Renal pelvis (tissue), 1 donor: ENCODE measurements at regions not wholly inside any gene's neighbourhood (a gene's known extent, or its start where the extent isn't known, plus 50 kb on each side); places are given as distances from the start of the nearest gene placed in this dataset.
"Not testable (repeated sequence)": the region's sequence is repeated elsewhere in the genome, so short reads cannot be mapped to it uniquely, and the experiment has no call there.

Experiments used
- DNase-seq: peaks from one replicate; pipeline ENCODE4 v3.0.0-alpha.2; 2013

DNA sequence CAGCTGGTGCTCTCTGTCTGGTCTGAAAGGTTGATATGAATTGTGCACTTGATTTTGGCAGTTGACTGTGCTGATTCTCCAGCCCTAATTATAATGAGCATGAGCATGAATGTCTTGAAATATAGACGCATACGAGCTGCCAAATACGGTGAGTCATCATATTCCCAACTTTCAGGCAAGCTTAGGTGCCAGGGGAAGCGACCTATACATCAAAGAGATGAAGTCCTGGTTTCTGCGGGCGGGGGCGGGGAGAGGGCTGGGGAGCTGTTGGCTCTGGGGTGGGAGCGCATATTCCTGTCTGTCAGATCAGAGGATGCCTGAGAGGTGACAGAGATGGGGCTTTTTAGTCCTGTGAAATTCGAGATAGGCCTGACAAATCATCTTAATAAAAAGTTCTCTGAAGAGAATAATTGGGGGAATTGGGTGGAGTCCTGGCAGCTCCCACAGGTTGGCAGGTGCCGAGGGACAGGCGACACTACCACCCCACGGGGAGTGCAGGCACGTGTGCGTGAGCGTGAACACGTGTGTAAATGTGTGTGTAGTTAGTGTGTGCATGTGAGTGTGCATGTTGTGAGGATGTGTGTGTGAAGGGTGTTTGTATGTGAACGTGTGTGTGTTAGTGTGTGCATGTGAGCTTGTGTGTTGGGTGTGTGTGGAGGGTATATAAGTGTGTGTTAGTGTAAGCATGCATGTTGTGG, 865.3 kb downstream of the TBC1D22A start:
- DNase-seq: no peak

DNA sequence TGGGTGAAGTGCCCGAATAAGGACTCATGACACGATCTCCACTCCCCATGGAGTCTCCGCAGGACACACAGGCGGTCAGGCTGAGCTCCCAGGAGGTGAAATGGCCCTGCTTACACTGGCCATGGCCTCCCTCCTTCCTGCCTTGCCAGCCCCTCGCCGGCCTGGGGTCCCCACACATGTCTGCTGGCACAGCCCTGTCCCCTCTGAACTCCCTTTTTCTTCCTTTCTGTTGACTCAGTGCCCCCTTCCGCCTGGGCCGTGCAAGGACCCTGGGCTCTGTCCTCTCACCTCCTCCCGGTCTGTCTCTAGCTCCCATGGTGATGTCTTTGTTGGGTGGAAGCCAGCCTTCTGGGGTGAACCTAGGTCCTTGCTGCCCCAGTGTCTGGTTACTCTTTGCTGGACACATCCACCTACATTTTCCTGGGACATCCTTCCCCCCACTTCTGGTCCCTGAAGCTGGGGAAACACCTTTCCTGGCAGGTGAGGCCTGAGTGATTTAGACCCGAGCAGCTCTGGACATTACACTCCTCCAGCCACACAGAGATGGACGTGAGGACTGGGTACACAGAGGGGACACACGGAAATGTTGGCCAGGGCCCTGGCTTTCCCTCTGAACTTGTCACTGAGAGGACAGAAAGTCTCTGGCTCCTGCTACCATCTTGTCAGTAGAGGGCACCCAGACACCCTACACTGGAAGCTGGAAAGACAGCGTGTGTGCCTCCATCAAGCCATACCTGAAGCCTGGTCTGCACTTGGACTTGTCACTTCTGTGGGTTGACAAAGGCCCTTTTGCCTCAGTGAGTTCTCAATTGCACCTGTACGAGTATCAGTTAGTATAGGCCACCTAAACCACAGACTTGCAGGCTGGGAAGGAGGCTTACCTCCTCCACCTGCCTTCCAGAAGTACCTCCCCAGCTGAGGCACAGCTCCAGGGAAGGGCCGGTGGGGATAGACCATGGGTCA, 864.3 kb downstream of the TBC1D22A start:
- no peak for DNase-seq

DNA sequence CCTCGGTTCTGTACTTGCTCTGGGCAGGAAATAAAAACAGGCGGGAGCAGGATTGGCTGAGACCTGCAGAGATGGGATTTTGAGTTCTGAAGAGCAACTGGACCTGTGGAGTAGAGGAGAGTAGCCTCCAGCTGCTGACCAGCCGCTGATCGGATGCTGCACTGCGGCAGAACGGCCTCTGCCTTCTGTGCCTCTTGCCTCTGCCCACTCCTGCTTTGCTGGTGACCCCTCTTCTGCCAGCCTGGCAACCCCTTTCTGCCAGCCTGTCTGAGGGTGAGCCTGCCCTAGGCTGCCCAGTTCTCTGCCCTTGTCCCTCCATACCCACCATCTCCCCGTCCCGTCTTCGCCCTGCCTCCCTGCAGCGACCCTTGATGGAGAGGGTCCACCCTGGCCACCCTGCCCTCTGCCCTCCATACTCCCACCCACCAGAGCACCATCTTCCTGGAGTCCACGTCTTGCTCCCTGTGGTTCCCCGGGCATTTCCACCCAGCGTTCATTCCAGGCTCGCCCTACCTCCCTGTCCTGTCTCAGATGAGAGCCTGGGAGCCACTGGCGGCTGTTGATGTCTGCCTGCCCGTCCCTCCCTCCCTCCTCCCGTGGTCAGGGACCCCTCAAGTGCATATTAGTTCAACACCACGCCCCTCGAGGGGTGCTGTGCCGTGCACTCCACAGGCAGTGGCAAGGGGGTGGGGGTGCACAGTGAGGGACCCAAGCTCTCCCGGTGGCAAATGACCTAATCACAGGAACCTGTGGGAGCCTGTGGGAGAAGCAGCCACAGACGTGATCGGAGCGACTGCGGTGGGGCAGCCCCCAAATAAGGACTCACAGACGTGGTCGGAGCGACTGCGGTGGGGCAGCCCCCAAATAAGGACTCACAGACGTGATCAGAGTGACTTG, 863.3 kb downstream of the TBC1D22A start:
- DNase-seq: no peak

DNA sequence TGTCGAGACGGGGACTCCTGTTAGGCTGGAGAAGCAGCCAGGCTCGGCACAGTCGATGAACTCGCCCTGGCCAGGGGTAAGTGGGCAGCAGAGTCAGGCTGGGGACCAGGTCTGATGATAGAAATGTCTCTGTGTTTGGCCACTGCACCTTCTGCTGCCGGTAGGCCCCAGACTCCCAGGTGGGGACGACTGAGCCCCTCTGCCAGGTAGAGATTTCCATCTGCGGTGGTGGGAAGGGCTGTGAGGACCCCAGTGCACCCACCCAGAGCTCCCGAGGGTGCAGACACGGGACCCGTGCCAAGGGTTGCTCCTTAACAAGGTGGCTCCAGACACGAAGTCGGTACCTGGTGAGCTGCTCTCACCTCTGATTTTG, 862.5 kb downstream of the TBC1D22A start:
- DNase-seq: no peak

DNA sequence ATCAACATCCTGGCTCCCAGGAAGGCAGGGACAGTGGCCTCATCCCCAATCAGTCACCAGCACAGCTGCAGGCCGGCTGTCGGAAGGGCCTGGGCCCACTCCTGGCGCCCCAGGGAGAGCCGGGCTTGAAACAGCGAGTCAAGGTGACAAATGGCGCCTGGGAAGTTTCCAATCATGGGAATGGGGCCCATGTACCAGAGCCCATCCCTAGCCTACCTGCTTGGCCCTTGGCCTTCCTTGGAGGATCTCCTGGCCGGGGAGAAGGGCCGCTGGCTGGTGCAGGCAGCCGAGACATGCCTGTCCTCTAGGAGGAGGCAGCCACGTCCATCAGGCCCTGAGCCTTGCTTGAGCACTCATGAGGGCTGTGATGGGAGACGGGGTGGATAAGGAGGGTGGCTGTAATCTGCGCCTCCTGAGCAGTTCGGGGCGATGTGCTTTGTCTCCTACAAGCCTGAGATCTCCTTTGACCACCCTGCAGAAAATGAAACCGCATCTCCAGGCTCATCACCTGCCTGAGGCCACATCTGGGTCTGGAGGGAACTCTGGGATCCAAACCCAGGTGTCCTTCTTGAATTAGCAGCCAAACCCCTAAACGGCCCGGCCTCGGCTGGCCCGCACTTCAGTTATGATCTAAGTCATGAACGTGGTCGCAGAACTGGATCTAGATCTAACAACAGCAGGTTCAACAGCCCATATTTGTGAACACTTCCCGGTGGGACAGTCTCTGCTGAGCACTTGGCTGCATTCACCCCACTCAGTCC, 862.0 kb downstream of the TBC1D22A start:
- no peak for DNase-seq

DNA sequence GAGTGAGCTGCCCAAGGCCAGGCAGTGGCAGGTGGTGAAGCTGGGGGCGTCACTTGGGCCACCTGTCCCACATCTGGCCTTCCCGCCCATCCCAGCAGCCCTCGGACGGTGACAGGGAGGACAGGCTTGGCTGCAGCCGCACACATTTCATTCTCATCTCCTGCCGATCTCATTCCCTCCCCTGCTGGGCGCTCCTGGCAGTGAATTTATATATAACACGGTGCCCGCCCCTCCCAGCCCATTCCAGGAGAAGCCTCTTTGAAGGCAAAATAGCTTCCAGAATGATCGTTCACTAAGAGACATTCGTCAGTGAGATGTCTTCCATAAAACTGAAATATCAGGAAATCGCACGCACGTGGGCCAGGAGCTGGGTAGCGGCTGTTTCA, 861.3 kb downstream of the TBC1D22A start:
- no peak for DNase-seq

DNA sequence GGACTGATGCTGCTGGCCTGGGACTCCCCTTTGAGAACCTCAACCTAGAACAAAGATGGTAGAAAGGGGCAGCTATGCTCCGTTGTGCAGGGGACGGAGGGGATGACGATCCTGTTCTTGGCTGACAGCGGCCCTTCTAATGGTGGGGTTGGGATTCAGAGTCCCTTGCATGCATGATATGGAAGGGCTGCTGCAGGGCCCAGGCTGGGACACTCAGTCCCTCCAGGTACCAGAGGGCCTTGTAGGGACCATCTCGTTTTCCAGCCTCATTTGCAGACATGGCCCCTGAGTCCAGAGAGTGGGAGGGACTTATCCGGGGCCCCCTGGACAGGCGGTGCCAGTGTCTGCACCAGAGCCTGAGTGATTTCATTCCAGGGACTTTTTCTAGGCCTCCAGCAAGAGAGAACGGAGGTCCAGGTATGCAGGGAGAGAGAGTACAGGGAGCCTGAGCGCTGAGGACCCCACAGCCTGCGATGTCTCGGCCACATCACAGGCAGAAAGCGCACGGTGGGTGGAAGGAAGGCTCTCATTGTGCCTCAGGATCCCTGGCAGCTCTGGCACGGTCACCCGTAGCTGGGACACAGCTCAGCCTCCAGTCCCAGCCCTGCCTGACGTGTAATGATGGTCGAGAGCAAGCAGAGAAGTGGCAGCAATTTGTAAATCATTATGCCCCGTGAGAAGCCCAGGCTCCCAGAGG, 860.8 kb downstream of the TBC1D22A start:
- DNase-seq: no peak

DNA sequence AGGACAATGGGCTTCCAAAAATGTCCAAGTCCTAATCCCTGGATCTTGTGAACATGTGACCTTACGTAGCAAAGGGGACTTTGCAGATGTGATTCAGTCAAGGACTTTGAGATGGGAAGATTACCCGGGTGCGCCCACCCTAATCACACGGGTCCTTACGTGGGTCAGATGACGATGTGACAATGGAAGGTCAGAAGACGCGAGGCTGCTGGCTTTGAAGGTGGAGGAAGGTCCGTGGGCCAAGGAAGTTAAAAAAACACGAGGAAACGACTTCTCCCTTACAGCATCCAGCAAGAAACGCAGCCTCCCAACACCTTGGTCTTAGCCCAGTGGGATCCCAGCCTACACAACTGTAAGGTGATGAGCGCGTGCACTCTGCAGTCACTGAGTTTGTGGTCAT, 860.1 kb downstream of the TBC1D22A start:
- DNase-seq: no peak

DNA sequence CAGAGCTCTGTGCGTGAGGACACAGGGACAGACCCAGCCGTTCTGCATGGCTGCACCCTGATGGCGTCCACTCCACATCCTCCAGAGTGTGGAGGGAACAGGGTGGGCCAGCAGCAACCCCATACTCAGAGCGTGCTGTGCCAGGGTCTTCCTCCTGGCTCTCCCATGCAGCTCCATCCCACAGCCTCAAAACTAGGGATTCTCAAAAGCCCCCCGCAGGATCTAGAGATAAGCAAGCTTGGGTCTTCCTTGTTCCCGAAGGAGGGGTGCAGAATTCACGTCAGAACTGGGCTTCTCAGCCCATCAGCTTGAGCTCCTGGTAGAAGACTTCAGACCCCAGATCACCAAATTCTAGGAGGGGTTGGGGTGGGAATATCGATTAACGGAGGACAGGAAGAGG, 858.8 kb downstream of the TBC1D22A start:
- DNase-seq: no peak

DNA sequence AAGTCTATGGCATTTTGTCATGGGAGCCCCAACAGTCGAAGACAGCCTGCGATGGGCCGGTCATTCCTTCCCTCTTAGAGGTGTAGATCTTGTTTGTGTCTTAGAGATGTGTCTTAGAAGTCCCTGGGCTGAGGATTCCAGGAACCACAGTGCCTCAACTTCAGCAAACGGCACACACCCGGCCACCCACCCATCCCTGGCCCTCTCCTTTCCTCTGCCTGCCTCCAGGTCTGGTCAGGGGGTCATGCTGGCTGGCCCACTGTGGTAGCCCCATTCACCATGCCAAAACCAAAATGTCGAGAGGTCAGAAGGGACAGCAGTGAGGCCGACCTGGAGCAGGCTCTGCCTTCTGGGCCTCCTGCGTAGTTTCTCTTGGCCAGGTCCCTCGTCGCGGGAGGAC, 857.9 kb downstream of the TBC1D22A start:
- DNase-seq: no peak

DNA sequence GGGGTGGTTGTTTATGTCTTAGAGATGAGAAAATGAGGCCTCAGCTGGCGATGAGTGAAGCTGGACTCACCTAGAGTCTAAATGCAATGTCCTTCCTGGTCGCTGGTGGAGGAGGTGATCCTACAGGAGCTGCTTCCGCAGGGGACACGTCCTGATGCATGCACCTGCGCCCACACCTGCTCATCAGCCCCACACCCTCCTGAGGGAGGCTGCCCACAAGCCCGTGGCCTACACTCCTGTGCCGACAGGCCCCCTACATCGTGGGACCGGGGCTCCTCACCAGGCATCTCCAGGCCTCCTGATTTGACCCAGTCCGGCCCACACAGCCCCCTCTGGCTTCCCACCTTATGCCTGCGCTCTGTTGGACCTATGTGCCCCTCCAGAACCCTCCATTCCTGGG, 857.2 kb downstream of the TBC1D22A start:
- no peak for DNase-seq

DNA sequence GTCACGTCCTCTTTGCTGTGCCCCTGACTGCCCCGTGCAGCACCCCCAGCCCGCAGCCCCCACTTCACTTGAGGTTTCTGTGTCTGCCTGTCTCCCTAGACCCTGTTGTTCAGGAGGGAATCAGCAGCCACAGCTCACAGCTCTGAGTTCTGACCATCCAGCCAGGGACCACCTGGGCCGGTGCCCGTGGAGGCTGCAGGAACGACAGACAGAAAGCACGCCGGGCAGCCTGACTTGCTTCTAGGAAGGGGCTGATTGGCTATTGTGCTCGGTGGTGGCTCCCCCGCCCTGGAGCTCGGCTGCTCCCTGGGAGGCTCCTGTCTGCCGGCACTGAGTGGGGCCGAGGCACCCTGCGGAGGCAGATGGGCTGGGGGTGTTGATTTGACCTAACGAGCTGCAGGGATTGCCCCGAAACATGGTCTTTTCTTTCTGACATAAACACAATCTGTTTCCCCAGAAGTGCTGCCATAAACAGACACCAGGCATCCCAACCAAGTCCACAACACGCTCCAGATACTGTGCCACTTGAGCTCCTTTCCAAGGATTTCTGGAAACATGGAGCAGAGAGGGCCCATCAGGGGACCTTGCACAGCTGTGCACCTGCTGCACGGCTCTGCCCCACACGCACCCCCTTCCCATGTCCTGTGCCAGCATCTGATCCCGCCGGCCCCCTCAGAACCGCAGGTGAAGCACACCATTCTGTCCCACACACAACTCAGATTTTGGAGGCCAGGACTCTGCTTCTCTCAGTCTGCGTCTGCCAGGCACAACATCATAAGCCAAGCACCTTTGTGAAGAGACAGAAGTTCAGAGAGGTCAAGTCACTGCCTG, 855.9 kb downstream of the TBC1D22A start:
- DNase-seq: no peak

DNA sequence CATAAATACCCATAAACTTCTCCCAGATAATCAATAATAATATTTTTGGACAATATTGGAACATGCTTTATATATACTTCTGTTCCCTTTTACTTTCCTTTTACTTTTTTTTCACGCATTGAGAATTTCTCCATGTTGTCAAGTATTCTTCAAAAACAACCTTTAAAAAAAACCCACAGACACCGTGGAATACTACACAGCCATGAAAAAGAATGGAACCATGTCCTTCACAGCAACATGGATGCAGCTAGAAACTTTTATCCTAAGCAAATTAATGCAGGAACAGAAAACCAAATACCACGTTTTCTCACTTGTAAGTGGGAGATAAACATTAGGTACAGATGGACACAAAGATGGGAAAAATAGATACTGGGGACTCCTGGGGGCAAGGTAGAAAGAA, 854.7 kb downstream of the TBC1D22A start:
- DNase-seq: no peak

DNA sequence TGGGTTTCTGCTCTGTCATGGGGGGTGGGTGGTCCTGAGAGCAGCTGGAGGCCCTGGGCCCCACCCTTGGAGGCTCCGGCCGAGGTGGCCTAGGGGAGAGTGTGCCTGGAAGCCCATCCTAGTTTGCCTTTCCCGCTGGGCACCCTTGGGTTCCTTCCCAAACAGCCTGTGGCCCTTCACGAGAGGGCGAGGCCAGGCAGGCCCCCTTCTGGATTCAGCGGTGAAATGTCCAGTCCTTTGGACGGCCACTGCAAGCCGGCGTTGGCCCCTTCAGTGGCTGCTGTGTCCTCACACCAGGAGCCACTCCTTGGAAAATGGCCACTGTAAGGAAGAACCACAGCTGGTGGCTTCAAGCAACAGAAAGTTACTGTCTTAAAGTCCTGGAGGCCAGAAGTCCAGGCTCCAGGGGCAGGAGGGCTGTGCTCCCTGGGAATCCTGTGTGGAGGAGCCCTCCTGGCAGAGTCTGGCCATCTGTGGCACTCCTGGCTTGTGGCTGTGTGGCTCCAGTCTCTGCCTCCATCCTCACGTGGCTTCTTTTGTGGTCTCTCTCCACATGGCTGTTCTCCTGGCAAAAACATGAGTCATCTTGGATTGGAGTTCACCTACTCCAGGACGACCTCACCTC, 854.1 kb downstream of the TBC1D22A start:
- DNase-seq: no peak

DNA sequence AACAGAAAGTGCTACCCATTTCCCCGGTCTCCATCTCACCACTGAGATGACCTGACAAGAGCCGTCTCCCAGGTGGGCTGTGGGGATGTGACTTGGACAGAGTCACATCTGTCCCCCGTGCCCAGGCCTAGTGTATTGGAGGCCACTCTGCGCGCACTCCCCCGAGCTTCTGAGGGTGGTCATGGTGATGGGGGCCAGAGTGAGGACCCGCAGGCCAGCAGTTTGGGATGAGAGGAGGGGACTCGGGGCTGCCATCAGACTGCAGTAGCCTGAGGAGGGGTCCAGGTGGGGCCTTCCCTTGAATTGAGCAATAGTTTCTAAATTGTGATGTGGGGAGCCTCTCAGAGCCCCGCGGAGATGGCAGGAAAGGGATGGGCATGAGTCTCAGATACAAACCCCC, 852.6 kb downstream of the TBC1D22A start:
- no peak for DNase-seq

DNA sequence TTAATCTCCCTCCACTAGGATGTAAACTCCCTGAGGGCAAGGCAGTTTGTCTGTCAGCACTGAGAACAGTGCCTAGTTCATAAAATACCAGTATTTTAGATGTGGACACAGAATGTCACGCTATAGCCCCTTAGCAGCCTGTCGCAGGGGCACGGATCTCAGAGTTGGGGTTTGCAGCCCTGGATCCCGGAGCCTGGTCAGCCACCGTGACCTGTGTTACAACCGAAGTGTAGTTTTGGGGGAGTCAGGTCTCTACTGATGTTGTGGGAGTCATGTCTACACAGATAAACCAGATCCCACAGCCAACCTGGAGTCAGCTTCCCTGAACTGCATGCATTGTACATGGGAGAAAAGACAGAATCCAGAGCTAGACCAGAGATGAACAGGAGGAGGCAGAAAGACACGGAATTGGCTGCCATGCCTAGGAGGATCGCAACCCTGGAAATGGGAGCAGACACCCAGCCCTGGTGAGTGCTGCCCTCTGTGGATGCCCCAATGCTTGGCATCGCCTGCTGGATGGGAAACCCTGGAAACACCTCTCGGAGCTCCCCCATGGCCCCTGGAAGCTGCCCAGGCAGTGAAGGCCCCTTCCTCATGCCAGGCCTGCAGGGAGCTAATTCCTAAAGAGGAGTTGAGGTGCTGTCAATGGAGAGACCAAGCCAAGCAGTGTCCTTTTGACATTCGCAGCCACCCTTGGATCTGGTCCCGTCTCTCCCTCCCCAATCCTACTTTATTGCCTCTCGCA, 851.3 kb downstream of the TBC1D22A start:
- DNase-seq: no peak

DNA sequence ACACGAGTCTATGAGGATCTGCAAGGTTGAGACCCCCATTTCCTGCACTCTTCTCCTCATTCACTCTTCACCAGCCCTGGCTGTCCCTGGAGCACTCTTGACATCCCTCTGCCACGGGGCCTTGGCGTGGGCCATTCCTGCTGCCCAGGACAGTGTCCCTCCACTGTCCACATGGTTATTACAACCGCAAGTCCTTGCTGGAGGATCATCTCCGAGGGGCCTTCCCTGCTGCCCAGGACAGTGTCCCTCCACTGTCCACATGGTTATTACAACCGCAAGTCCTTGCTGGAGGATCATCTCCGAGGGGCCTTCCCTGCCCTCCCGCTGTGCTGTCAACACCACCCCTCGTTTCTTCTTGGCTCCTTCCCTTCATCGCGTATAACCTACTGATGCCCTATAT, 850.7 kb downstream of the TBC1D22A start:
- DNase-seq: not testable (repeated sequence)

DNA sequence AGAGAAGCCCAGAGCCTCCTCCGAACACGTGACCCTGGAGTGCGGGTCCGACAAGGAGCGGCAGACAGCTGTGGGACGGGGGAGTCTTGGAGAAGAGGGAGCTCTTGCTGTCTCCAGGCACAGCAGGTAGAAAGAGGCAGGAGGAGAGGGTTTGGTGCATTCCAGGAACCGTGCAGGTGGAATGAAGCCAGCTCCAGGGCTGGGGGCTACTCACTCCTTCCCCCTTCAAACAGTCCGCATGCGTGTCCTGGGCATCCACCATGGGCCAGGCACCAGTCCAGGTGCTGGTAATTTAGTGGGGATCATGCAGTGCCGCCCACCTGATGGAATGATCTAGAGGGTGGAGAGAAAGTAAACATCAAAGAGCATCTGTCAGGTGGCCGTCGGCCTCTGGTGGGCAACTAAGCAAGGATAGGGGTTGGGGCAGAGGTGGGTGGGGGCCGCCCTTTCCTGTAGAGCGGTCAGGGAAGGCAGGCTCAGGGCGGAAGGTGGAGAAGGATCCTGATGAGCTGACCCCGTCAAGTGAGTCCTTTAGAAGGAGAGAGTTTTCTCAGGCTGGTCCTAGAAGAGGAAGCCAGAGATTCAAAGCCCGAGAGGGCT, 850.0 kb downstream of the TBC1D22A start:
- no peak for DNase-seq
